ENCODE measurements at regions not wholly inside any gene's neighbourhood (a gene's known extent, or its start where the extent isn't known, plus 50 kb on each side); places are given as distances from the start of the nearest gene placed in this dataset.
"Not testable (repeated sequence)": the region's sequence is repeated elsewhere in the genome, so short reads cannot be mapped to it uniquely, and the experiment has no call there.

- no peak for DNase-seq (ENCODE audit: low read depth, low spot score)
These were observed 78.2 kb upstream of the PTPRK start for GRCh38 chr6:128598571-128598970.

- no peak for DNase-seq (ENCODE audit: low read depth, low spot score)
These were observed 77.6 kb upstream of the PTPRK start for GRCh38 chr6:128597956-128598355.

GRCh38 chr6:128597004-128597403 lies 76.6 kb upstream of the PTPRK start:
- no peak for DNase-seq (ENCODE audit: low read depth, low spot score)

GRCh38 chr6:128595544-128595943 lies 75.1 kb upstream of the PTPRK start:
- no peak for DNase-seq (ENCODE audit: low read depth, low spot score)

GRCh38 chr6:128586095-128586494 lies 65.7 kb upstream of the PTPRK start:
- DNase-seq (ENCODE audit: low read depth, low spot score): no peak

- no peak for DNase-seq (ENCODE audit: low read depth, low spot score)
These were observed 60.1 kb upstream of the PTPRK start for GRCh38 chr6:128580224-128581110.

- DNase-seq (ENCODE audit: low read depth, low spot score): not testable (repeated sequence)
These were observed 54.9 kb upstream of the PTPRK start for GRCh38 chr6:128575254-128575653.

GRCh38 chr6:128574402-128574801 lies 54.0 kb upstream of the PTPRK start:
- DNase-seq (ENCODE audit: low read depth, low spot score): no peak

- DNase-seq (ENCODE audit: low read depth, low spot score): no peak
These were observed 52.6 kb upstream of the PTPRK start for GRCh38 chr6:128573036-128573435.

GRCh38 chr6:128572294-128572693 lies 51.9 kb upstream of the PTPRK start:
- no peak for DNase-seq (ENCODE audit: low read depth, low spot score)

- peak; percentile 9 for DNase-seq (ENCODE audit: low read depth, low spot score)
These were observed 50.3 kb upstream of the PTPRK start for GRCh38 chr6:128570680-128571063.

- DNase-seq (ENCODE audit: low read depth, low spot score): peak; percentile 71
These were observed 49.6 kb upstream of the PTPRK start for GRCh38 chr6:128569732-128570679.
